ENCODE measurements at regions not wholly inside any gene's neighbourhood (a gene's known extent, or its start where the extent isn't known, plus 50 kb on each side); places are given as distances from the start of the nearest gene placed in this dataset.

DNA sequence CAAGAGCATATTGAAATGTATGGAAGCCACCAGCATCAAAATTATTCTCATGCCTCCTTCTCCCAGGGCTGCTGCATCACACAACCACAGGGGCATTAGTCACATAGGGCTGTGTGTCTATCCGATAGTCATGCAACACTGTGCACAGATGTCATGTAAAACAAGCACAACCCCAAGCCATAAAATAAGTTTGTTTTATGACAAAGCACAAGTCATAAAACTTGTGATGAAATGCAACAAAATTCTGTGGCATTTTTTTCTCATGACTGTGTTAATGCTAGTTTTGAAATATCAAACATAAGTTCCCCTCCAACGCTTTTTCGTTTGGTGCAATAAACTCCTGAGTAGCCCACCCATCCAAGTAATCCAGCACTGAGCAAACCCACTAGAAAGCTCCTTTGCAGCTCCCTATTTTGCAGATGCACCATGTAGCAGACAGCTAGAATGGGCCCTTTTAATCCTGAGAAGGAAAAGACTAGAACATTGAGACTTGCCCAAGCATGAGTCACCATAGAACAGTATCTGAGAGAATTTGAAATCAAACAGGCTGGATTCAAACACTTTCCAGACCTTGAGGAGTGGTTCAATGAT is 93.3 kb upstream of the ZNF366 start:
- ATAC-seq (ENCODE audit: low read depth) = peak; percentile 71
- Histone ChIP-seq H4K5ac (ENCODE audit: low read depth, low read length) (peak overlapping the region; percentile 86; the same call in 1 of the 2 replicates), H2BK15ac (ENCODE audit: low read depth, low read length) (peak overlapping the region; percentile 91; the same call in 2 of the 3 replicates), H3K36me3 (ENCODE audit: control insufficient read depth, insufficient read depth, low read length) (no peaks in the 10 kb centered on the region), H2BK5ac (ENCODE audit: low read depth, low read length, poor library complexity, severe bottlenecking) (peak overlapping the region; percentile 98), H3K4me3 (ENCODE audit: insufficient read depth, low read depth, low read length) (no peak overlapping the region), H4K8ac (ENCODE audit: low read depth in 2 of 2, low read length in 2 of 2) (peak overlapping the region; percentile 60 to 92; a peak in 3 of 4 replicates), H3K9me3 (ENCODE audit: control insufficient read depth, insufficient read depth, low read length) (no peaks in the 10 kb centered on the region), H4K20me1 (ENCODE audit: insufficient read depth, low read length) (no peaks in the 10 kb centered on the region; the same call in 1 of the 2 replicates), H3K9ac (ENCODE audit: low read depth, low read length) (0 out of 2 replicates have a peak overlapping the region, but pooled peaks have one; percentile 59), H3K4me1 (ENCODE audit: control insufficient read depth, insufficient read depth, low read length) (peaks cover 30% of the 10 kb centered on the region), H2AK9ac (replicated peaks; ENCODE audit: low read depth, low read length, poor library complexity) (no peak overlapping the region), H3K56ac (ENCODE audit: extremely low read depth, insufficient read depth, low read length) (peak overlapping the region; percentile 88; the same call in 1 of the 2 replicates), H3K9me1 (ENCODE audit: insufficient read depth, low read length) (peaks cover 11% of the 10 kb centered on the region), H3K18ac (ENCODE audit: low read depth, low read length) (peak overlapping the region; percentile 96), H3K14ac (replicated peaks; ENCODE audit: low read depth, low read length) (peak overlapping the region; percentile 93), H4K91ac (ENCODE audit: insufficient read depth, low read depth, low read length) (peak overlapping the region; percentile 94), H2AFZ (replicated peaks; ENCODE audit: low read length, poor library complexity) (peak overlapping the region; percentile 77), H2AK5ac (ENCODE audit: low read depth, low read length) (peak overlapping the region; percentile 93), H3K27me3 (ENCODE audit: control insufficient read depth, insufficient read depth, low read length) (no peaks in the 10 kb centered on the region), H2BK120ac (ENCODE audit: low read depth, low read length) (peak overlapping the region; percentile 98), H3K4me2 (ENCODE audit: low read depth, low read length) (peak overlapping the region; percentile 75), H3K23ac (ENCODE audit: low read depth, low read length) (peak overlapping the region; percentile 93), H2BK20ac (ENCODE audit: low read depth, low read length) (peak overlapping the region; percentile 98), H3K4ac (ENCODE audit: low read depth, low read length) (peak overlapping the region; percentile 98), H3K27ac (ENCODE audit: insufficient read depth, low read length) (peak overlapping the region; percentile 91; the same call in 1 of the 2 replicates), H3K79me1 (ENCODE audit: low read depth in 1 of 2, low read length in 2 of 2) (0 out of 4 replicates have a peak, but pooled peaks cover 0 to 5% of the 10 kb centered on the region in 2 experiments)
- peak; percentile 95 for DNase-seq
- in situ Hi-C loops (cut with MboI; ENCODE audit: low sequenced_read_pairs) = no loop called here
- CTCF ChIA-PET = no interaction called here
- dilution Hi-C loops (cut with HindIII; ENCODE audit: low sequenced_read_pairs, unreplicated experiment) = no loop called here
- no TSS peak for BruUV-seq (replicated peaks)
- TF ChIP-seq MAFK (IDR thresholded peaks at IDR 0.05; ENCODE audit: low read depth, low read length) (no peak), FOS (IDR thresholded peaks at IDR 0.05; ENCODE audit: low read depth, low read length) (peak; percentile 75), MAZ (IDR thresholded peaks at IDR 0.05; ENCODE audit: borderline replicate concordance, low read depth, low read length) (no peak), CEBPB (IDR thresholded peaks at IDR 0.05; ENCODE audit: low read depth, low read length) (peak; percentile 75), BHLHE40 (IDR thresholded peaks at IDR 0.05; ENCODE audit: low read depth, low read length) (peak; percentile 16; the same call in 1 of the 2 replicates)
- WGBS, 2 experiments (ENCODE audit: extremely low coverage in 2 of 2, insufficient read length in 1 of 2) = no CpG with 5 or more reads among the region's 3 CpGs
- intact Hi-C loops (cut with micrococcal nuclease) = loop anchor here (10.0 kb wide), 2 partner anchors 236 to 244 kb away; no protein-coding TSS in a partner anchor
- POLR2A ChIA-PET (ENCODE audit: unreplicated experiment) = no interaction called here
